ELF-1 (cell line): ENCODE measurements at regions not wholly inside any gene's neighbourhood (a gene's known extent, or its start where the extent isn't known, plus 50 kb on each side); places are given as distances from the start of the nearest gene placed in this dataset.
"Not testable (repeated sequence)": the region's sequence is repeated elsewhere in the genome, so short reads cannot be mapped to it uniquely, and the experiment has no call there.

Source experiments
- DNase-seq: peaks from one replicate; pipeline ENCODE4 v3.0.0-alpha.2; 2016; ENCODE audit warnings: low read depth, low spot score

DNA sequence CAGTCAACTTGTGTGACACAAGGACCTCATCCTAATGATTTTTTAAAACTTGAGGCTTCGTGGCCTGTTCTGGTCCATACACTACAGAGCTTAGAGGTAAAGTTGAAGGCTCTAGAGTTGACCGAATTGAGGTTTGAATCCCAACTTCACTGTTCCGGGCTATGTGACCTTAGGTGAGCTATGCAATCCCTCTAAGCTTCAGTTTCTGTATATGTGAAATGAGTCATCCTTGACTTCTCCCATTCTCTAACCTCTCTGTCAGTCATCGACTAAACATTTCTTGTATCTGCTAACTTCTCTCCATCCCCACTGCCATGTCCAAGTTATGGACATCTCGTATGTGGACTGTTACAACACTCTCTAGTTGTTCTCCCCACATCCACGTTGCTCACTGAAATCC is 178.2 kb upstream of the TMEM45B start:
- DNase-seq, result no peak

- DNase-seq, result no peak
Measured at GRCh38 chr11:129637983-129638776, 177.5 kb upstream of the TMEM45B start.

- no peak for DNase-seq
Measured at GRCh38 chr11:129639300-129639699, 176.3 kb upstream of the TMEM45B start.

- DNase-seq, result no peak
Measured at GRCh38 chr11:129640671-129641070, 175.0 kb upstream of the TMEM45B start.

GRCh38 chr11:129643031-129643721 is 172.5 kb upstream of the TMEM45B start:
- no peak for DNase-seq

- no peak for DNase-seq
Measured at GRCh38 chr11:129644326-129644725, 171.3 kb upstream of the TMEM45B start.

DNA sequence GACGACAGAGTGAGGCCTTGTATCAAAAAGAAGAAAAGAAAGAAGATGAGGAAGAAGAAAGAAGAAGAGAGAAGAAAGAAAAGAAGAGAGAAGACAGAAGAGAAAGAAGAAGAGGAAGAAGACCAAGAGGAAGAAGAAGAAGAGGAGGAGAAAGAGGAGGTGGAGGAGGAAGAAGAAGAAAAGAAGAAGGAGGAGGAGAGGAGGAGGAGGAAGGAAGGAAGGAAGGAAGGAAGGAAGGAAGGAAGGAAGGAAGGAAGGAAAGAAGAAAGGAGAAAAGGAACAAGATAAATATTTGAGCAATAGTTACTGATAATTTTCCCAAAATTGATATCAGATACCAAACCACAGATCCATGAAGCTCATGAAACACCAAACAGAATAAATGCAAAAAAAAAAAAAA is 169.7 kb upstream of the TMEM45B start:
- DNase-seq, result no peak

GRCh38 chr11:129650044-129650443 is 165.6 kb upstream of the TMEM45B start:
- not testable (repeated sequence) for DNase-seq

GRCh38 chr11:129652835-129653234 is 162.8 kb upstream of the TMEM45B start:
- no peak for DNase-seq

- DNase-seq, result no peak
Measured at GRCh38 chr11:129655247-129655832, 160.3 kb upstream of the TMEM45B start.

DNA sequence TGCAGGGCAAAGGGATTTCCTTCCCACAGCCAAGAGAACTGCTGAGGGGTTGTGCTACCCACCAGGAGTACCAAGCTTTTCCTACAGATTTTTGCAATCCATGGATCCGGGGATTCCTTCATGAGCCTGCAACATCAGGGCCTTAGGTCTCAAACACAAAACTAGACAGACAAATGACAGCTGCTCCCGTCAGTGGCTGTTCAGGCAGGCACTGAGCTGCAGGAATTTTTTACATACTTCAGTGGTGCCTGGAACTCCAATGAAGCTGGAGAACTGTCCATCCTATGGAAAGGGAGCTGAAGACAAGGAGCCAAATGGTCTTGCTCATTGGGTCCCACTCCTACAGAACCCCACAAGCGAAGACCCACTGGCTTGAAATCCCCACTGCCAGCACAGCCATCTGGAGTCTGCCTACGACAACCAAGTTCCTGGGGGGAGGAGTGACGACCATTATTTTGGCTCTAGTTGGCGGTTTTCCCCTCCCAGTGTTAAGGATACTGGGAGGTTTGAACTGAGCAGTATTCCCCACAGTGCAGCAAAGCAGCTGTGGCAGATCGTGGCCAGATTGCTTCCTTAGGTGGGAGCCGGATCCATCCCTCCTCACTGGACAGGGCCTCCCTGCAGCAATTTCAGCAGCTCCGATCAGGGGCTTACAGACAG is 157.7 kb upstream of the TMEM45B start:
- peak; percentile 5 for DNase-seq

GRCh38 chr11:129658526-129658867 is 157.2 kb upstream of the TMEM45B start:
- DNase-seq, result peak; percentile 24

DNA sequence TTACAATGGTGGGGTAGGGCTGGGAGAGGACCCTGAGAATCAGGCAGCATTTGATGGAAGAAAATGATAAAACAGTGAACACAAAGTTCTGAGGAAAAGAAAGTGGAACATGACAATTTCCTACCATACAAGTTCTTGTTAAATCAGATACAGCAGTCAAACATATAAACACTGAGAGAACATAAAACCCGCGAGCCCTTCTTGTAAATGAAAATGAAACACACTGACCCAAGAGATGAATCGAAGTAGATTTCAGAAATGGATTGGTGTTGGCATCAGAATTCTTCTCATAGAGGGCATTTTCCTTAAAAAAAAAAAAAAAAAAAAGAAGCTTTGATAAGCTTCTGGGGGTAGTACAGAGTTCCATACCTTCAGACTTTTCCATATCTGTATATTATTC is 134.7 kb upstream of the TMEM45B start:
- no peak for DNase-seq

GRCh38 chr11:129681344-129682114 is 134.1 kb upstream of the TMEM45B start:
- no peak for DNase-seq

GRCh38 chr11:129686269-129686668 is 129.4 kb upstream of the TMEM45B start:
- DNase-seq, result no peak

- no peak for DNase-seq
Measured at GRCh38 chr11:129691142-129691541, 124.5 kb upstream of the TMEM45B start.

- peak; percentile 39 for DNase-seq
Measured at GRCh38 chr11:129694538-129694937, 121.1 kb upstream of the TMEM45B start.

GRCh38 chr11:129694966-129695365 is 120.7 kb upstream of the TMEM45B start:
- no peak for DNase-seq

DNA sequence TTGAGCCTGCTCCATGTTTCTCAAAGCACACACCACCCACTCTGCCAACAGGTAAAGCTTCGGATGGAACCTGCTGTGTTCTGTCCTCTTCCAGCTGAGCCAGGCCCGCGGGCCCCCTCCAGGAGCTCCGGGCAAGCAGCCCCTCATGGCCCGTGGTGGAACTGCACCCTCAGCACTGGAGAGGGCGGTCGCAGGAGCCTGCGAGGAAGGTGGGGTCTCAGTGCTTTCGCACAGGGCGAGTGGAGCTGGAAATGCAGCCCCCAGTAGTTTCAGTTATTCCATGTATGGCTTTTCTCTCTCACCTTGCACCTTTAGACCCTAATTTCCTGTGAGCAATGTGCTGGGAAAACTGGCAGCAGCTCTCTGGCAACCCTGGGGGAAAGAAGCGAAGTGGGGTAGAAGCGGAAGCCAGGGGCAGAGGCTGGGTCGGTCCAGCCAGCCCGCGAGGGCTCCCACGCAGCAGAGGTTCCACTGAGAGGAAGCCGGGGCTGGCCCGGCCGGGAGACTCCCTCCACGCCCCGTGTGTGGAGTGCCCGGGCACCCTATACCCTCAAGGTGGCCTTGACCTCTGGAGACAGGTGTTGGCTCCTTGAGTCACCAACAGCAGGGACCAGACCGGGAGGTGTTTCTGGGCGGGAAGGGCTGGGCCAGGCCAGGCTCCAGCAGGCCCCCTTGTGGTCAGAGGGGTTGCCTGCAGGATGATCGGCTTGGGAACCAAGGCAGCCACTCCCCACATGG is 119.9 kb upstream of the TMEM45B start:
- DNase-seq, result peak; percentile 91

GRCh38 chr11:129696309-129696989 is 119.2 kb upstream of the TMEM45B start:
- DNase-seq, result no peak
